Parathyroid adenoma (tissue), 2 donors: ENCODE measurements at regions not wholly inside any gene's neighbourhood (a gene's known extent, or its start where the extent isn't known, plus 50 kb on each side); places are given as distances from the start of the nearest gene placed in this dataset.

Experiments used
- H2AFZ ChIP-seq: fragments of 300-600 bp; sonication (generic); one replicate; pipeline ENCODE4 v1.7.0; 2017; ENCODE audit warnings: antibody characterized with exemption, mild to moderate bottlenecking
- H3K27ac ChIP-seq: fragments of 300-600 bp; sonication (generic); one replicate; pipeline ENCODE4 v1.7.0; 2017
- H3K27me3 ChIP-seq: fragments of 300-600 bp; sonication (generic); one replicate; pipeline ENCODE4 v1.7.0; 2017; ENCODE audit warnings: low read length; ENCODE audit not compliant: control insufficient read depth, insufficient read depth
- H3K36me3 ChIP-seq: fragments of 300-600 bp; sonication (generic); one replicate; pipeline ENCODE4 v1.7.0; 2017; ENCODE audit warnings: low read length; ENCODE audit not compliant: control insufficient read depth, insufficient read depth
- H3K4me1 ChIP-seq: fragments of 300-600 bp; sonication (generic); one replicate; pipeline ENCODE4 v1.7.0; 2017; ENCODE audit warnings: control low read depth
- H3K4me2 ChIP-seq: fragments of 300-600 bp; sonication (generic); one replicate; pipeline ENCODE4 v1.7.0; 2017; ENCODE audit warnings: low read length
- H3K4me3 ChIP-seq: fragments of 300-600 bp; sonication (generic); one replicate; pipeline ENCODE4 v1.7.0; 2017; ENCODE audit warnings: low read depth, low read length
- H3K79me2 ChIP-seq: fragments of 300-600 bp; sonication (generic); one replicate; pipeline ENCODE4 v1.7.0; 2017; ENCODE audit warnings: control low read depth
- H3K9ac ChIP-seq: fragments of 300-600 bp; sonication (generic); one replicate; pipeline ENCODE4 v1.7.0; 2017; ENCODE audit warnings: mild to moderate bottlenecking
- H3K9me3 ChIP-seq: fragments of 300-600 bp; sonication (generic); one replicate; pipeline ENCODE4 v1.7.0; 2017; ENCODE audit warnings: low read length; ENCODE audit not compliant: control insufficient read depth
- TF ChIP-seq, protein P1 (sequence below): fragments of 300-600 bp; sonication (generic); IDR thresholded peaks from one replicate; pipeline ENCODE4 v1.7.0; 2017; ENCODE audit warnings: antibody characterized with exemption, mild to moderate bottlenecking
- donor health status: primary hyperparathyroidism.

DNA sequence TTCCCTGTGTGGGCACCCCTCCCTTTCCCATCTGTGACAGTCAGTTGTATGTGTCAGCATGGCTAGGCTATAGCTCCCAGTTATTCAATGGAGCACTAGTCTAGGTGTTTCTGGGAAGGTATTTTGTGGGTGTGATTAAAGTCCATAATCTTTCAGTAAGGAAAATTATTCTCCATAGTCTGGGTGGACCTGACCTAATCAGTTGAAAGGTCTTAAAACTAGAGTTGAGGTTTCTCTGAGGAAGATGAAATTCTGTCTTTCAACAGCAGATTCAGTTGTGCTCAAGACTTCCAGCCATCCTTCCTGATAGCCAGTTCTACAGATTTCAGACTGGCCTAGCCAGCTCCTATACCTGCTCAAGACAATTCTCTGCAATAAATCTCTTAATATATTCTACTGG is 284.6 kb upstream of the PROK2 start:
- Histone ChIP-seq H3K4me1 (no peaks in the 10 kb centered on the region), H3K36me3 (no peaks in the 10 kb centered on the region), H3K27me3 (no peaks in the 10 kb centered on the region), H3K4me3 (no peak overlapping the region), H3K79me2 (no peaks in the 10 kb centered on the region), H2AFZ (no peak overlapping the region), H3K9ac (no peak overlapping the region), H3K4me2 (no peak overlapping the region), H3K27ac (no peak overlapping the region), H3K9me3 (no peaks in the 10 kb centered on the region)
- TF ChIP-seq, protein P1, sequence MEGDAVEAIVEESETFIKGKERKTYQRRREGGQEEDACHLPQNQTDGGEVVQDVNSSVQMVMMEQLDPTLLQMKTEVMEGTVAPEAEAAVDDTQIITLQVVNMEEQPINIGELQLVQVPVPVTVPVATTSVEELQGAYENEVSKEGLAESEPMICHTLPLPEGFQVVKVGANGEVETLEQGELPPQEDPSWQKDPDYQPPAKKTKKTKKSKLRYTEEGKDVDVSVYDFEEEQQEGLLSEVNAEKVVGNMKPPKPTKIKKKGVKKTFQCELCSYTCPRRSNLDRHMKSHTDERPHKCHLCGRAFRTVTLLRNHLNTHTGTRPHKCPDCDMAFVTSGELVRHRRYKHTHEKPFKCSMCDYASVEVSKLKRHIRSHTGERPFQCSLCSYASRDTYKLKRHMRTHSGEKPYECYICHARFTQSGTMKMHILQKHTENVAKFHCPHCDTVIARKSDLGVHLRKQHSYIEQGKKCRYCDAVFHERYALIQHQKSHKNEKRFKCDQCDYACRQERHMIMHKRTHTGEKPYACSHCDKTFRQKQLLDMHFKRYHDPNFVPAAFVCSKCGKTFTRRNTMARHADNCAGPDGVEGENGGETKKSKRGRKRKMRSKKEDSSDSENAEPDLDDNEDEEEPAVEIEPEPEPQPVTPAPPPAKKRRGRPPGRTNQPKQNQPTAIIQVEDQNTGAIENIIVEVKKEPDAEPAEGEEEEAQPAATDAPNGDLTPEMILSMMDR: no peak

GRCh38 chr3:72068621-72069020 is 283.7 kb upstream of the PROK2 start:
- H3K79me2 ChIP-seq: no peaks in the 10 kb centered on the region
- no peaks in the 10 kb centered on the region for H3K9me3 ChIP-seq
- H3K36me3 ChIP-seq: no peaks in the 10 kb centered on the region
- H3K27me3 ChIP-seq: no peaks in the 10 kb centered on the region
- H2AFZ ChIP-seq: no peak overlapping the region
- H3K4me2 ChIP-seq: no peak overlapping the region
- no peaks in the 10 kb centered on the region for H3K4me1 ChIP-seq
- no peak overlapping the region for H3K9ac ChIP-seq
- no peak overlapping the region for H3K27ac ChIP-seq
- TF ChIP-seq, protein P1: no peak
- no peak overlapping the region for H3K4me3 ChIP-seq

DNA sequence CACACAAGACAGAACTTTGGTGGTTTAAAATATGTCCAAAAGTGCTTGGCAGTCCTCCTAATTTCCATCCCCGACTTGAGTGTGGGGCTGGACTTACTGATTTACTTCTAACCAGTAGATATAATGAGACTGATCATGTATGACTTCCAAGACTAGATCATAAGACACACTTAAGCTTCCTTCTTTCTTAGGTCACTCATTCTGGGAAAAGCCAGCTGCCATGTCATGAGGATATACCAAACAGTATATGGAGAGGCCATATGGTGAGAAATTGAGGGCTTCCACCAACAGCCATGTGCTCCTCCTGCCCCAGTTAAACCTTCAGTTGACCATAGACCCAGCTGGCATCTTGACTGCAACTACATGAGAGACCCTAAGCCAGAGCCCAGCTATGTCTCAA is 282.8 kb upstream of the PROK2 start:
- Histone ChIP-seq H3K4me3 (no peak overlapping the region), H3K79me2 (no peaks in the 10 kb centered on the region), H3K9ac (no peak overlapping the region), H3K4me2 (no peak overlapping the region), H3K36me3 (no peaks in the 10 kb centered on the region), H3K27ac (no peak overlapping the region), H3K4me1 (no peaks in the 10 kb centered on the region), H3K27me3 (no peaks in the 10 kb centered on the region), H2AFZ (no peak overlapping the region), H3K9me3 (no peaks in the 10 kb centered on the region)
- TF ChIP-seq, protein P1: no peak

GRCh38 chr3:72065872-72066641 is 281.1 kb upstream of the PROK2 start:
- H3K4me2 ChIP-seq: no peak overlapping the region

More at GRCh38 chr3:72065872-72066641, 281.1 kb upstream of the PROK2 start:
- Histone ChIP-seq H3K79me2 (no peaks in the 10 kb centered on the region), H3K4me1 (no peaks in the 10 kb centered on the region), H3K9me3 (no peaks in the 10 kb centered on the region), H3K27me3 (no peaks in the 10 kb centered on the region), H2AFZ (no peak overlapping the region), H3K9ac (no peak overlapping the region), H3K4me3 (no peak overlapping the region), H3K27ac (no peak overlapping the region), H3K36me3 (no peaks in the 10 kb centered on the region)
- TF ChIP-seq, protein P1: no peak
